CD4-positive, alpha-beta T cell treated with Interleukin-15 for 1 hour (primary cell): ENCODE measurements at regions not wholly inside any gene's neighbourhood (a gene's known extent, or its start where the extent isn't known, plus 50 kb on each side); places are given as distances from the start of the nearest gene placed in this dataset.

Source experiments
- DNase-seq: peaks from one replicate; pipeline ENCODE4 v3.0.0-alpha.2; 2020

- no peak for DNase-seq
These were observed 114.8 kb upstream of the USP24 start for GRCh38 chr1:55329808-55330432.

DNA sequence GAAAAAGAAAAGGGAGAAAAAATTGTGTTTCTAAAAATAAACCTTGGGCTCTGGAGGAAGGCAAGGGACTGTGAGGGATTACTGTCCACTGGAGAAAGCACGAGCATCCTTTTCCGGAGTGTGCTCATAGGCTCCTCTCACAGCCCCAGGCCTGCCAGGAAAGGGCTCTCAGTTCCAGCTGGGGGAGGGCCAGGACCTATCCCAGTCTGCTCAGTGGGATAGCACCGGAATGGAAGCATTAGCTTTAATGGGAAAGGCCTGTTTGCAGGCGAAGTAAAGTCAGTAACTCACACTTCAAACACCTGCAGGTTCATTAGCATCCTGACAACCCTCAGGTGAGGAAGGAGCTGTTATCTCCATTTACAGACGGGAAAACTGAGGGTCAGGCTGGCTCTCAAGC is 113.9 kb upstream of the USP24 start:
- no peak for DNase-seq

DNA sequence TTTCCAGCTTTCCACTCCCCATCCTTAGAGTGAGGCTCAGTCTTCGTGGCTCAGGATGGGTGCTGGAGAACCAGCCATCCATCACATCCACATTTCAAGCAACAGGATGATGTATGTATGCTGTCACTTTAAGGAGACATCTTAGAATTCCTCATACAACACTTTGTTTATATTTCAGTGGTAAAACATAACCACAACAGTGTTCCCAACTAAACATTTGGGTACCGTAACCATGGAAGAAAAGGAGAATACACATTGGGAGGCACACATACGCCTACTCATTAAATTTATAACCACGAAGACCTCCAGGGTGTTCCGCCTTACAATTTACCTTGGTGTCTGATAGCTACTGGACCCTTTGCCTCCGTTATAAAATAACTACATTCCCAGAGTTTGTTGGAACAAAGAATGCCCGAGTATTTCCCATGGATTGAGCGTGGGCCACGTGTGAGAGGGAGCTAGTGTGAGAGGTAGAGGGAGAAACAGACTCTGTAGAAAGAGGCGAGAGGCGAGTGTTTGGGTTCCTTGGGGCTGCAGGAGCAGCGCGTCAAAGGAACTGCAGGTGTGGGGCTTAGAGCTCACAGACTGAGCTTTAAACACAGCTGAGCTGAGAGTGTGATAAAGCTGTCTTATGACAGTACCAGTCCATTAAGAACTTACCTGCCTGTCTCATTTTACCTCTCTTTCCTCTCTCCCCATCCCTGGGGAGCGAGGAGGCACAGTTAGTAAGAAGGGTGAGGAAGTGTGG is 111.5 kb upstream of the USP24 start:
- DNase-seq, result no peak

DNA sequence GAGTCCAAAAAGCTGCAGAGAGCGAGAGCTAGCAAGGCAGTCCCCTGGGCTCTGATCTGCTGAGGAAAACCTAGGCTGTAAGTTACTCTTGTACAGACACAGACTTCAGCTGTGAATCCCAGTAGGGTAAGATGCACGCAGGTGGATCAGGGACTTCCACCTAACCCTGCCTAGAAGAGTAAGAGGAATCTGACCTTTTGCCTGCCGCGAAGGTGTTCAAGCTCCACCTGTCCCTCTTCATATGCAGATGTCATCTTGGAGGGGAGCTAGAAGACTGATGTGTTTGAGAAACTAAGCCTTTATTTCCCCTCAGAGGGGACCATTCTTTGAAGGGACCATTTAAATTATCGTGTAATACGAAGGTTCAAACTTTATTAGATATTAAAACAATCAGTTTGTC is 108.6 kb upstream of the USP24 start:
- DNase-seq, result no peak

- DNase-seq, result no peak
These were observed 107.7 kb upstream of the USP24 start for GRCh38 chr1:55322842-55323241.

DNA sequence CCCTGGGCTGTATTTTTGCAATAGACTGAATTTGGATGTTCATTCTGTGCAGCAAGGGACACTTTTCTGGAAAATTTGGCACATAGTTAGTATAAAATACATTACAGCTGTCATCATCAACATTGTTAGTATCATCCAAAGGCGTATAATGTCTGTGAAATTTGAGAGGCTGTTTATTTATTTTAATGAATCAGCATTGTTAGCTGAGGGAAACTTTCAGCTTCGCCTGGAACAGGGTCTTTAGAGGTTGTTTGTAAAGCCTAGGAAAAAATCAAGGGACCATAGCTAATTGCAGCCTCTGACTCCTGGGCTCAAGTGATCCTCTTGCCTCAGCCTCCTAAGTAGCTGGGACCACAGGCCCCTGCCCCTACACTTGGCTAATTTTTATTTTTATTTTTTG is 106.8 kb upstream of the USP24 start:
- DNase-seq, result no peak

- no peak for DNase-seq
These were observed 105.7 kb upstream of the USP24 start for GRCh38 chr1:55320891-55321290.

- no peak for DNase-seq
These were observed 103.1 kb upstream of the USP24 start for GRCh38 chr1:55318116-55318817.

DNA sequence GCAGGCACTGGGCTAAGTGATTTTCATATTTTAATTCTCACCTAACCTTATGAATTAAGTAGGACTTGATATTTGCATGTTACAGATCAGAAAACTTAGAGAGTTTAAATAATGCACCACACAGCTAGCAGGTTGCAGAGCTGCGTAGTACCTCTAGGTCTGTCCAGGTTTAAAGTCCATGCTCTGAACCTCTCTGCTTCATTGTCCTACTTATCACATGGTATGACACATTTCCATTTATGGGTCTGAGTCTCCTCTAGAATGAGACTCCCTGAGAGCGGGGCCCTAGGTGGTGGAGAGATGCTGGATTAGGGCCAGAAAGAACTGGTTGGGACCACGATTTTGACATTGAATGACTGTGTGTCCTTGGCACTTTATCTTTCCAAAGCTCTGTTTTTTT is 102.5 kb upstream of the USP24 start:
- DNase-seq, result no peak

DNA sequence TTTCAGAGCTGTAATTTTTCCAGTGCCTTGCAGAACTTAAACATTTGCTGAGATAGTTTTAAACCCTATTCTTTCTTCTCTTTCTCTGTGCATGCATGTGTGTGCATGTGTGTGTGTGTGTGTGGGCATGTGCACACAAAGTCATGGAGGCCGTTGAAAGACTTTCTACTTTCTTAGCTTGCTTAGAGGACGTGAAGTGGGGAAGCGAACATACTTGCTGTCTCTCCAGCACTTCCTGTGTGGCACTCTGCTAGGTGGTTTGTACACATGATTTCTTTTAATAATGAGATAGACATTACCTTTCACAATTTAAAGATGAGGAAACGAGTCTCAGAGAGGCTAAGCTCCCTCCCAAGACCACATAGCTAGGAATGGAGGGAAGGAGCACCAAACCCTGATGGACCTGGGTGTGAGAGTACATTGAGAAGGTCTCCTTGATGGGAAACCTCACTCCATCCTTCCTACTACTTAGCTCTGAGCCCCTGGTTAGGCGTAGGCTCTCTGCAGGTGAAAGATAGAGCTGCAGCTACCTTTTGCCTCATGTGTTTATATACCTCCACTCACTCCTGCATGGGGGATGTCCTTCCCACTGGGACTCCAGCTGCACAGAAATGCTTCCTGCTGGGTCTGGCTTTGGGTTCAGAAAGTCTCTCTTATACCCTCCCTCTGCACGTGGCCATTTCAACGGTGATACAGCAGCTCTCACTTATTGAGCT is 101.9 kb upstream of the USP24 start:
- no peak for DNase-seq

- DNase-seq, result no peak
These were observed 101.3 kb upstream of the USP24 start for GRCh38 chr1:55316502-55316901.

DNA sequence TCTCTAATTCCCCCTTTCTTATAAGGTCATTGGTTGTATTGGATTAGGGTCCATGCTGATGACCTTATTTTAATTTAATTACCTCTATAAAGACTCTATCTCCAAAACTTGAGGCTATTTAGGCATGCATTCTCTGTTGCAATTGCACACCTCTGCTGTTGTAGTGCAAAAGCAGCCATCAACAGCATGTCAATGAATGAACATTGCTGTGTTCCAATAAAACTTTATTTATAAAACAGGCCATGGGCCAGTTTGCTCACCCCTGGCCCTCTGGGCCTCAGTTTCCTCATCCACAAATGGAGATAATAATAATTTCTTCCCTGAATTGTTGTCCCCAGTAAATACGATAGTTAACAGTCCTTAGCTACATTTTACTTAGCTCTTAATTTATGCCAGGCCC is 100.4 kb upstream of the USP24 start:
- no peak for DNase-seq

DNA sequence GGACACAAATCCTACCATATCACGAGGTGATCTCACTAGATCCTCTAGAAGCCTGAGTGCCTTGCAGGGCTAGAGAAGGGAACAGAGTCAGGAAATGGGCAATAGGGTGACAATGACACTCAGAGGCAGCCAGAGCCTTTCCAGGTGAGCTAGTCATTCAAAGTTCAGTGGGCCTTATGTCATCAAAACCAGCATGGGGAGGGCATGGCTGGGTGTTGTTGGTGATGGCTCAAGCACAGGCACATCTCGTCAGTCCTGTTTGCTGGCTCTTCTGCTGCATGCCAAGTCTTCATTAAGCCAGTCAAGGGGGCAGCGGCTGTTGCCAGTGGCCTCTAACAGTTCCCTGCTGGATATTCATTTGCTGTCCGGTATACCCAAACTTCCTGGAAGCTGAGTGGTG is 99.6 kb upstream of the USP24 start:
- no peak for DNase-seq

- no peak for DNase-seq
These were observed 98.7 kb upstream of the USP24 start for GRCh38 chr1:55313903-55314302.

- DNase-seq, result no peak
These were observed 96.8 kb upstream of the USP24 start for GRCh38 chr1:55311979-55312378.

DNA sequence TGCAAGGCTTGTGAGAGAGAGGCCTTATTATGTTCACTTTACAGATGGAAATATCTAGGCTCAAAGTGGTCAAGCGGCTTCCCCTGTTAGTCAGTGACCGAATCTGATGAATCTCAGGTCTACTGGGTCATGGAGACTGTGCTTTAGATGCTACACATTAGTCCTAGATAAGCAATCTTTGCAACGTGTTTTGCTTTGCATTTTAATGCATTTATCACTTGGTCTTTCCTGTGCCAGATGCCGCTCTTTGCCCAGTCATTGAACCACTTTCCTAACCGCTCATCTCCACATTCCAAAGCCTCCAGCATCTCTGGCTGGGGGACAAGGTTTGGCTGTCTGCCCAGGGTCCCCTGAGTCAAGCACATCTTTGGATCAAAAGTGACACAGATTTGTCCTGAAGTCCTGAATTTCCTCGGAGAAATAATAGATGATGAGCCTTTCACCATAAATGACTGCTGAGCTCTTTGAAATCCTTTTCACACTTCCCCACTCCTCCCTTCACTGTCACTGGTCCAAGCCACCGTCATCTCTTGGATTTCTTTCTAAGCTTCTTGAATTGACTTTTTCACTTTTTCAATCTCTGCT is 96.0 kb upstream of the USP24 start:
- no peak for DNase-seq

- no peak for DNase-seq
These were observed 95.4 kb upstream of the USP24 start for GRCh38 chr1:55310505-55310971.

GRCh38 chr1:55309786-55310504 is 94.8 kb upstream of the USP24 start:
- no peak for DNase-seq

DNA sequence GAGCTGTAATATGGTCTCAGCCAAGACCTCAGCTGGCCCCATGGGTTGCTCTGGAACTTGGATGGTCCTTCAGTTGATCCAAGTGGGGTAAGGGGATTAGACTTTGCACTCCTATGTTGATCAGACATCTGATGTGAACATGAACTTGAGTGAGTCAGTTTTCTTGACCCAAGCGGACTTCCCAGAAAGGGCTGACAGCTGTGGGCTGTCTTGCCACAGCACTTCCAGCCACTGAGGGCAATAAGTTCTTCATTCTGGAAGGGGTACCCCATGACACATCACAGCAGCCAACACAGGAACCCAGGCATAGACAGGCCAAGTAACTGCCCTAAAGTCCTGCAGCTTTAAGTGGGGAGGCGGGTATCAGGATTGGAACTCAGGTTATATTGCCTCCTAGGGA is 93.9 kb upstream of the USP24 start:
- DNase-seq, result no peak

DNA sequence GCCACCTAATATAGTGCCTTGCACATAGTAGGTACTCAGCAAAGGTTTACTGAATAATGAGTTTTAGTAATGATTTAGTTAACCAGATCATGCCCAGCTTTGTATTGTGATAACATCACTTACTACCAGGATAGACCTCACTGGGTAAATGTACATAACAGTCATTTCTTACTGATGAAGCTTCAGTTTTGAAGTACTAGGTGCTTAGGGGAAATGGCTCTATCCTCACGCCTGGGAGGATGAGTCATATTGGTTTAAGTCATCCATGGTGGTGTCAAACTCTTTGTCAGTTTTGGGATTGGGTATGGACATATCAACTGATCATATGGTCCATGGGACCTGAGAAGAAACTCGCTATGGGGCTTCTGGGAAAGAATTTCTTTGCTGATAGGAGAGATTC is 90.6 kb upstream of the USP24 start:
- no peak for DNase-seq

- DNase-seq, result no peak
These were observed 89.1 kb upstream of the USP24 start for GRCh38 chr1:55304229-55304740.

DNA sequence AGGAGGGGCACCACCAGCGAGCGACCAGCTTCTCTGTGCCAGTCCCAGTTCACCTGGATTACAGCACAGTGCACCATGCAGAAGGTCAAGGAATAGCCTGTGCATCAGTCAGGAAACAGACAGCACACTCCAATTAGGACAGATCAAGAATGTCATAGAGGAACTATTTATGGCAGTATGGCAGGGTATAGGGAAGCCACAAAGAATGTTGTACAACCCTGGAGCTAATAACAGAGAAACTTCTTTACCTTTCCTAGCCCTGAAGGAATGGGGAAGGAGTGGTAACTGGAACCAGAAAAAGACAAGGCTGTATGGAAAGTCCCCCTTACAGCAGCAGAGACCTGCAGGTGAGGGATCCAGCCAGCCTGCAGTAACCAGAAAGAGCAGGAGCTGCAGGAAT is 87.8 kb upstream of the USP24 start:
- DNase-seq, result no peak
